ENCODE measurements at regions not wholly inside any gene's neighbourhood (a gene's known extent, or its start where the extent isn't known, plus 50 kb on each side); places are given as distances from the start of the nearest gene placed in this dataset.

DNA sequence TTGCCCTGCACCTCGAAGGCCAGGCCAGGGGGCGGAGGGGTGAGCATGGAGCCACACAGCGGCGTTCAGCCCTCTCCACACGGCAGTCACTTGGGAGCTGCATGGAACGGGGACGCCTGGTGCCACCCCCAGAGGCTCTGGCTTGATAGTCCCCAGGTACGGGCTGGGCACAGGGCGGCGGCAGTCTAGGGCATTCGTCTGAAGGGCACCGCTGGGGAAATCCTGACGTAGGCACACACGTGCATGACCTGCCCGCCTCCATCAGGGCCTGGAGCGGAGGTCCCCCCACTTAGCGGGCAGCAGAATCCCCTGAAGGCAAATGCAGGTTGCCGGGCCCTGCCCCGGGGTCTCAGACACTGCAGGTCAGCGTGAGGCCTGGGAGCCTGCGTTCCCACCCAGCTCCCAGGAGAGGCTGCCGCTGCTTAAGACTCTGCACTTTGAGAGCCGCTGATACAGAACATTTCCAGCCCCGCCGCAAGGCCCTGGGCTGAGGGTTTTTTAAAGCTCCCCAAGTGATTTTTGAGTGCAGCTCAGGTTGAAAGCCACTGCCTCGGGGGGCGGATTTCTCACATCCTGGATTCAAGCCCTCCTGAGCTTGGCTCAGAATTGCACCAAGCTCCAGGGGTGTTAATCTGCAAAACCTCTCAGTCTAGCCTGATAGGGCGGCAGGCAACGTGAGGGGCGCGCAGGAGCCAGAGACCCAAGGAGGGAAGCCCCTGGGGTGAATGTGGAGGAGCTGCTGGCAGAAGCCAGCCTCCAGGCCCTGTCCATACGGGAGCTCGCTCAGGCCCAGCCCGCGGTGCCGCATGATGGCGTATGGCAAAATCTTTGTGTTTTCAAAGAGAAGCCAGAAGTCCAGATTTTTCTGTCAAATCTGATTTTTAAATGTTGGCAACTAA, 182.3 kb upstream of the GSE1 start:
- H3K36me3 ChIP-seq (ENCODE audit: control insufficient read depth, insufficient read depth, low read length) = no peaks in the 10 kb centered on the region; the same call in 1 of the 2 replicates
- POLR2A ChIA-PET = no interaction called here
- CTCF ChIA-PET = interaction anchor here (2.5 kb wide), 1 partner anchor 10 kb away, joined by 15 read pairs; no protein-coding TSS in a partner anchor
- no peaks in the 10 kb centered on the region for H3K27me3 ChIP-seq (ENCODE audit: control insufficient read depth, insufficient read depth, low read length)
- H3K4me3 ChIP-seq (ENCODE audit: low read depth, low read length) = no peak overlapping the region
- DNase-seq (ENCODE audit: low read depth) = no peak
- TF ChIP-seq, protein P1, sequence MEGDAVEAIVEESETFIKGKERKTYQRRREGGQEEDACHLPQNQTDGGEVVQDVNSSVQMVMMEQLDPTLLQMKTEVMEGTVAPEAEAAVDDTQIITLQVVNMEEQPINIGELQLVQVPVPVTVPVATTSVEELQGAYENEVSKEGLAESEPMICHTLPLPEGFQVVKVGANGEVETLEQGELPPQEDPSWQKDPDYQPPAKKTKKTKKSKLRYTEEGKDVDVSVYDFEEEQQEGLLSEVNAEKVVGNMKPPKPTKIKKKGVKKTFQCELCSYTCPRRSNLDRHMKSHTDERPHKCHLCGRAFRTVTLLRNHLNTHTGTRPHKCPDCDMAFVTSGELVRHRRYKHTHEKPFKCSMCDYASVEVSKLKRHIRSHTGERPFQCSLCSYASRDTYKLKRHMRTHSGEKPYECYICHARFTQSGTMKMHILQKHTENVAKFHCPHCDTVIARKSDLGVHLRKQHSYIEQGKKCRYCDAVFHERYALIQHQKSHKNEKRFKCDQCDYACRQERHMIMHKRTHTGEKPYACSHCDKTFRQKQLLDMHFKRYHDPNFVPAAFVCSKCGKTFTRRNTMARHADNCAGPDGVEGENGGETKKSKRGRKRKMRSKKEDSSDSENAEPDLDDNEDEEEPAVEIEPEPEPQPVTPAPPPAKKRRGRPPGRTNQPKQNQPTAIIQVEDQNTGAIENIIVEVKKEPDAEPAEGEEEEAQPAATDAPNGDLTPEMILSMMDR (IDR thresholded peaks at IDR 0.05; ENCODE audit: insufficient read depth, low read depth, low read length) = no peak

DNA sequence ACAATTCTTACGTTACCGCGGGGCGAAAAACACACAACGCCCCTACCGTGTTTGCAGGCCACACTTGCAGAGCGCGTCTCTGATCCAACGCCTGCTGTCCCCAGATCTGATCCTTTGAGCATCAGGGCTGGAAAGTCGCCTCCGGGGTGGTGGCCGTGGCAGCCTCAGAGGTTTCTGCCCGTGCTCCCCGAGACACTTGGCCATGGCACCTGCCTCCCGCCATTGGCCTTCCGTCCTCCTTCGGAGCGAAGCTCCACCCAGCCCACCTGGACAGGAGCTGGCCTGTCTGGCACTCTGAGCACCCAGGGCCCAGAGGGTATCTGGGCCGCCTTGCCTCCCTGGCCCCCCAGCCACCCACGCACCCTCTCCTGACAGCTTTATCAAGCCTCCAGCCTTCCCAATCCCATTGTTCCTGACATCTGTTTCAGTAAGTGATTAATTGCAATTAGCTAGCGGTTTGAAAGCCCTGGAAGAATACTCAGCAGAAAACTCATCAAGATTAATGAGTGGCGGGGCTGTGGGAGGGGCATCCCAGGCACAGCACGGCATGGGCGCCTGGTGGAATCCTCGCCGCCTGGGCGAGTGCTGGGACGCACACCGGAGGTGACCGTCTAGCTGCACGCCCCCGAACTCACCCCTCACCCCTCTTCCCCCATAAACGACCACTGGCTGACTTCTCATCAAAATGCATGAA, 181.5 kb upstream of the GSE1 start:
- Histone ChIP-seq H3K27me3 (ENCODE audit: control insufficient read depth, insufficient read depth, low read length) (no peaks in the 10 kb centered on the region), H3K36me3 (ENCODE audit: control insufficient read depth, insufficient read depth, low read length) (no peaks in the 10 kb centered on the region; the same call in 1 of the 2 replicates), H3K4me3 (ENCODE audit: low read depth, low read length) (no peak overlapping the region)
- DNase-seq (ENCODE audit: low read depth) = no peak
- ChIA-PET POLR2A (no interaction called here), CTCF (interaction anchor here (2.5 kb wide), 1 partner anchor 11 kb away, joined by 15 read pairs; no protein-coding TSS in a partner anchor)
- TF ChIP-seq, protein P1 (IDR thresholded peaks at IDR 0.05; ENCODE audit: insufficient read depth, low read depth, low read length) = no peak

DNA sequence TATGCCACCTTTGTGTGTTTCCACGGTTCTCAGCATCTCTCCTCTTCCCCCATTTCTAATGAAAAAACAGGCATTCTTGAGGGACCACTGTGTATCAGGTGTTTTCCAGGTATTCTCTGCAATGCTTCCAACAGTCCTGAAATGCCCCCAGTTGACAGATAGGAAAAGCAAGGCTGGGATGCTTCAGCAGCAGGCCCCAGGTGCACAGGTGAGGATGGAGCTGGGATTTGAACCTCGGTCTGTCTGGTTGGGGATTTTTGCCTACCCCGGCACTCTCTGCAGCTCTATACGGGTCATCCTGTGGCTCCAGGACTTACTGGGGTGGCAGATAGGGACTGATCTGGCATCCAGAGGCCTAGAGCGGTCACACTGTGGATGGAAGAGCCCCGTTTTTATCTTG, 180.5 kb upstream of the GSE1 start:
- no peaks in the 10 kb centered on the region; the same call in 1 of the 2 replicates for H3K36me3 ChIP-seq (ENCODE audit: control insufficient read depth, insufficient read depth, low read length)
- H3K27me3 ChIP-seq (ENCODE audit: control insufficient read depth, insufficient read depth, low read length) = no peaks in the 10 kb centered on the region
- DNase-seq (ENCODE audit: low read depth) = no peak
- ChIA-PET CTCF (interaction anchor here (0.6 to 2.5 kb wide), 2 partner anchors 12 to 115 kb away, joined by 3 to 15 read pairs; no protein-coding TSS in a partner anchor), POLR2A (no interaction called here)
- no peak overlapping the region for H3K4me3 ChIP-seq (ENCODE audit: low read depth, low read length)
- TF ChIP-seq, protein P1 (IDR thresholded peaks at IDR 0.05; ENCODE audit: insufficient read depth, low read depth, low read length) = no peak

DNA sequence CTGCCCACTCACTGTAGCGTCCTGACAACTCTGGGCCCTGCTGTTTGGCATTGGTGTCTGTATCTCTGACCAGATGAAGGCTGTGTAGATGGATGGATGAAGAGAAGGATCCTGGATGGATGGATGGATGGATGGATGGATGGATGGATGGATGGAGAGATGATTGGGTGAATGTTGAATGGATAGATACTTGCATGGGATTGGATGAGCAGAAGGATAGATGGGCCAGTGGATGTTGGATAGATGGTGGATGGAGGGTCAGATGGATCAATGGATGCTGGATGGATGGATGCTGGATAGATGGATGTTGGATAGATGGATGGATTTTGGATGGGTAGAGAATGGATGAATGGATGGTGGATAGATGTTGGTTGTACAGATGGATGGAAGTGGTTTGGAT, 179.6 kb upstream of the GSE1 start:
- no peak for DNase-seq (ENCODE audit: low read depth)
- Histone ChIP-seq H3K27me3 (ENCODE audit: control insufficient read depth, insufficient read depth, low read length) (no peaks in the 10 kb centered on the region), H3K36me3 (ENCODE audit: control insufficient read depth, insufficient read depth, low read length) (no peaks in the 10 kb centered on the region; the same call in 1 of the 2 replicates), H3K4me3 (ENCODE audit: low read depth, low read length) (no peak overlapping the region)
- POLR2A ChIA-PET = no interaction called here
- TF ChIP-seq, protein P1 (IDR thresholded peaks at IDR 0.05; ENCODE audit: insufficient read depth, low read depth, low read length) = no peak
- CTCF ChIA-PET = no interaction called here

DNA sequence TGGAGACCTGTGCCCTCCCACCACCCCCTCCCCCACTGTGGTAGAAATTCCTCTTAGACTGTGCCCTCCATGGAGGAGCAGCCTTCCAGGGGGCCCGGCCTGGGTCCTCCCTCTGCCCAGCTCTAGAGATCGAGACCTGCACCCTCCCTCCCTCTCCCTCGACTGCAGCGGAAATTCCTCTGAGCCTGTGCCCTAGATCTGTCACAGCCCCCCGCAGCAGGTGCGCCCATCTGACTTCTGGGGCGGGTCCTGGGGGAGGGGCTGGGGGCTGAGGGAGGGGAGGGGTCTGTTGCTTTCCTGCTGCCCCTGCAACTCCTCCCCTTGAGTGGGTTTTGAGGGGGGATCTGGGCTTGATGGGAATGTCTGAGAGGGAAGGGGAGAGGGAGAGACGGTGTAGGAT, 177.8 kb upstream of the GSE1 start:
- TF ChIP-seq, protein P1 (IDR thresholded peaks at IDR 0.05; ENCODE audit: insufficient read depth, low read depth, low read length) = no peak
- DNase-seq (ENCODE audit: low read depth) = no peak
- ChIA-PET POLR2A (no interaction called here), CTCF (interaction anchor here (4.3 kb wide), 1 partner anchor 15 kb away, joined by 21 read pairs; no protein-coding TSS in a partner anchor)
- Histone ChIP-seq H3K36me3 (ENCODE audit: control insufficient read depth, insufficient read depth, low read length) (no peaks in the 10 kb centered on the region; the same call in 1 of the 2 replicates), H3K4me3 (ENCODE audit: low read depth, low read length) (no peak overlapping the region), H3K27me3 (ENCODE audit: control insufficient read depth, insufficient read depth, low read length) (no peaks in the 10 kb centered on the region)

Measured in BJ (cell line).